ENCODE measurements at regions not wholly inside any gene's neighbourhood (a gene's known extent, or its start where the extent isn't known, plus 50 kb on each side); places are given as distances from the start of the nearest gene placed in this dataset.

GRCh38 chr4:36823199-36823967 lies 421.2 kb upstream of the NWD2 start:
- DNase-seq = no peak

GRCh38 chr4:36824682-36825081 lies 419.9 kb upstream of the NWD2 start:
- DNase-seq = no peak

GRCh38 chr4:36835246-36835645 lies 409.3 kb upstream of the NWD2 start:
- no peak for DNase-seq

- no peak for DNase-seq
Observed at GRCh38 chr4:36841583-36842326, 402.8 kb upstream of the NWD2 start.

GRCh38 chr4:36844448-36844847 lies 400.1 kb upstream of the NWD2 start:
- no peak for DNase-seq

GRCh38 chr4:36852856-36853255 lies 391.7 kb upstream of the NWD2 start:
- no peak for DNase-seq

- DNase-seq = no peak
Observed at GRCh38 chr4:36854554-36854953, 390.0 kb upstream of the NWD2 start.

- no peak for DNase-seq
Observed at GRCh38 chr4:36863601-36864000, 380.9 kb upstream of the NWD2 start.

GRCh38 chr4:36870121-36870520 lies 374.4 kb upstream of the NWD2 start:
- DNase-seq = no peak

GRCh38 chr4:36872679-36873078 lies 371.9 kb upstream of the NWD2 start:
- no peak for DNase-seq

GRCh38 chr4:36884151-36884550 lies 360.4 kb upstream of the NWD2 start:
- DNase-seq = no peak

- DNase-seq = peak; percentile 32
Observed at GRCh38 chr4:36891971-36892370, 352.6 kb upstream of the NWD2 start.

GRCh38 chr4:36900446-36900987 lies 344.0 kb upstream of the NWD2 start:
- no peak for DNase-seq

- DNase-seq = no peak
Observed at GRCh38 chr4:36904823-36905222, 339.7 kb upstream of the NWD2 start.

- DNase-seq = peak; percentile 2
Observed at GRCh38 chr4:36914106-36914505, 330.4 kb upstream of the NWD2 start.

GRCh38 chr4:36915717-36916116 lies 328.8 kb upstream of the NWD2 start:
- no peak for DNase-seq

GRCh38 chr4:36917413-36917812 lies 327.1 kb upstream of the NWD2 start:
- DNase-seq = no peak

GRCh38 chr4:36919721-36920120 lies 324.8 kb upstream of the NWD2 start:
- DNase-seq = no peak

- no peak for DNase-seq
Observed at GRCh38 chr4:36921476-36922216, 322.9 kb upstream of the NWD2 start.

- peak; percentile 61 for DNase-seq
Observed at GRCh38 chr4:36930562-36931111, 313.9 kb upstream of the NWD2 start.

- DNase-seq = no peak
Observed at GRCh38 chr4:36944232-36944631, 300.3 kb upstream of the NWD2 start.

- no peak for DNase-seq
Observed at GRCh38 chr4:36961420-36961819, 283.1 kb upstream of the NWD2 start.

All from tongue (tissue), 1 donor.